ENCODE measurements at regions not wholly inside any gene's neighbourhood (a gene's known extent, or its start where the extent isn't known, plus 50 kb on each side); places are given as distances from the start of the nearest gene placed in this dataset.

DNA sequence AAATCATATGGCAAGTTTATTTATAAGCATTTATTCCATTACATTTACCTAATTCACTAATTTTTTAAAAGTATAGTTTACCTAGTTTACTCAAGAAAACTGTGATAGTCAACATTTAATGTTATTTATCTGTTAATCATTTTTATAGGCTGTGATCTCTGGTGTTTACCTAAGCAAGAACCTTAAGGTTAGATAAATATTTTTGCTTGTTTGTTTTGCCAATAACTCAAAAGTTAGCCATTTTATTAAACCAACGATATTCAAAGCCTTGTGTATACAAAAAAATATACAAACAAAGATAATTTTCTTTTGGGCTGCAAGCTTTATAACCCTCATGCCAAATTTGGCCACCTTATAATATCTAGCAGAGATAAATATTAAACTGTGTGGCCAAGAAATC is 157.3 kb downstream of the SLCO1B3 start:
- DNase-seq = no peak

- DNase-seq = no peak
These were observed 159.3 kb downstream of the SLCO1B3 start for GRCh38 chr12:20969766-20970165.

DNA sequence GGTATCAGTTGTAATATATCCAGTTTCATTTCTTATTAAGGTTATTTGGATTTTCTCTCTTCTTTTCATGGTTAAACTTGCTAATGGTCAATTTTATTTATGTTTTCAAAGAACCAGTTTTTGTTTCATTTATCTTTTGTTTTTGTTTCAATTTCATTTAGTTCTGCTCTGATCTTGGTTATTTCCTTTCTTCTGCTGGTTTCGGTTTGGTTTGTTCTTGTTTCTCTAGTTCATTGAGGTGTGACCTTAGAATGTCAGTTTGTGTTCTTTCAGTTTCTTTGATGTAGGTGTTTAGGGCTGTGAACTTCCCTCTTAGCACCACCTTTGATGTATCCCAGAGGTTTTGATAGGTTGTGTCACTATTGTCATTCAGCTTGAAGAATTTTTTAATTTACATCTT is 145.6 kb upstream of the SLCO1B1 start:
- DNase-seq = peak; percentile 5

DNA sequence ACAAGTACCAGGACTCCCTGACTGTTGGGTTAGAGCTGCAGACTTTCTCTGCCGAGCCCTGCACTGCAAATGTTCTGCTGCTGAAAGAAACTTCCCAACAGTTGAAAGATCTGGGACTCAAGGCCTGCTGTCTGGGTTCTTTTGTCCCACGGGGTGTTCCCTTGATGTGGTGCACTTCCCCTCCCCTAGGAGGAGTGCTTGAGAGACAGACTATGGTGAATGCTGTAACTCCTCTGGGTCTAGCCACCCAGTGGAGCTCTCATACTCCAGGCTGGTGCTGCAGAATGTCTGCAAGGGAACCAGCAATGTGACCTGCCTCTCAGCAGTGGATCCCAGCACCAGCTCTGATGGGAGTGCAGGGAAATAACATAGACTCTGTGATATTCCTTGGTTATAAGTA is 129.2 kb upstream of the SLCO1B1 start:
- no peak for DNase-seq

GRCh38 chr12:21025656-21026055 is 105.3 kb upstream of the SLCO1B1 start:
- no peak for DNase-seq

DNA sequence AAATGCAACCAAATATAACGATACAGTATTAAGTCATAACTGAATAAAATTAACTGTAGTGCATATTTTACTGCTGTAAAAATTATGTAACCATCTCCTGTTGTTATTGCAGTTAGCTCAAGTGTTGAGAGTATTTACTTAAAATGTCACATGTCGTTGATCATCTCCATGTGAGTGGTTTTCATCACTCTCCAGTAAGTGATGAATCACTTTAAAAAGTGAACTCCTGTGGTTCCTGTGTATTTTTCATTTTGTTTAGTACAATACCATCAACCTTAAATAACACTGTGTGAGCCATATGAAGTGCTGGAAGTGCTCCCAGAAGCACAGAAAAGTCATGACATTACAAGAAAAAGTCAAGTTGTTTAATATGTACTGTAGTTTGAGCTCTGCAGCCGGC is 104.7 kb upstream of the SLCO1B1 start:
- DNase-seq = no peak

DNA sequence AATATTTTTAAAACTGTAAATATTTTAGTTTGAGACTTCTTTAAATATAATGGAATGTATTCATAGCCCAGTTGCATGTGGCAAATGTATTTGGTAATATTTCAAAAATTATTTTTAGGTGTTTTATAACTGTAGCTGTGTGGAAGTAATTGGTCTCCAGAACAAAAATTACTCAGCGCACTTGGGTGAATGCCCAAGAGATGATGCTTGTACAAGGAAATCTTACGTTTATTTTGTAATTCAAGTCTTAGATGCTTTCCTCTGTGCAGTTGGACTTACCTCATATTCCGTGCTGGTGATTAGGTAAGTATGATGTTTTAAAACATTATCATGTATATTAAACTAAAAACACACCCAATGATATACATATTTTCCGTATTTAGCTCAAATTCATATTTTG is 76.7 kb upstream of the SLCO1B1 start:
- no peak for DNase-seq

- DNase-seq = no peak
These were observed 65.1 kb upstream of the SLCO1B1 start for GRCh38 chr12:21065845-21066244.

DNA sequence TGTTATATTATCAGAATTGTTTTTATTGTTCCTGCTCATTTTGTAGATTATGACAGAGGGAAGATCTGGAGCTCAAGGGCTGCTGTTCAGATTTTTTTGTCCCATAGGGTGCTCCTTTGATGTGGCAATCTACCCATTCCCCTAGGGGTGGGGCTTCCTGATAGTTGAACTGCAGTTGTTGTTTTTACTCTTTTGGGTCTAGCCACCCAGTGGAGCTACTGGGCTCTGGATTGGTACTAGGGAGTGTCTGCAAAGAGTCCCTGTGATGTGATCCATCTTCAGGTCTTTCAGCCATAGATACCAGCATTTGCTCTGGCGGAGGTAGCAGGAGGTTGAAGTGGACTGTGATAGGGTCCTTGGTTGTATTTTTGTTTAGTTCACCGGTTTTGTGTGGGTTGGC is 57.9 kb upstream of the SLCO1B1 start:
- DNase-seq = no peak

DNA sequence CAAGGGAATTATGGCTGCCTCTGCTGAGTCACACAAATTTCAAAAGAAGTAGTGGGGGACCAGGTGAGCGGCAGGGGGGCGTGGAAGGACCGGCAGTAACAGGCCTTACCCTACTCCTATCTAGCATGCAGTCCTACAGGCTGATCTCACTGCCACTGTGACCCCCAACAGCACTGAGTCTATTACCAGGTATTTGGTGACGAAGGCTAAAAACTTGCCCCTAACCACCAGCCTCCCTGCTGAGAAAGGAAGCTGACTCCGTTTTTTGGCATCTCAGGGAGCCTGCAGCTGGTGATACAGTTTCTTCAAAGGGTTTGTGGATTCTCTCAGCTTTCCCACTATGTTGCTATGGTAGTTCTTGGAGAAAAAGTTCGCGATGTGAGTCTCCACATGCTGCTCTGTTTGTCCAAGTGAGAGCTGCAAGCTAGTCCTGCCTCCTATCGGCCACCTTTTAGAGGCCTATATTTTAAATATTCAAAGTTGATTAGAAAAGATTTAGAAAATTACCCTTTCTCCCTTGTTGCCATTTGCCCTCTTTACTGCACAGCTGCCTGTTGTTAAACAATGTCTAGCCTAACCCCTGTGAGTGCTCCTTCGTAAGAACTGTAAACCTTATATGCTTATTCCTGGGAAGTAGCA is 57.1 kb upstream of the SLCO1B1 start:
- DNase-seq = no peak

Data from CD4-positive, alpha-beta T cell treated with Interleukin-10 for 1 hour (primary cell).